Gastrocnemius medialis (tissue), 4 donors: ENCODE measurements at regions not wholly inside any gene's neighbourhood (a gene's known extent, or its start where the extent isn't known, plus 50 kb on each side); places are given as distances from the start of the nearest gene placed in this dataset.

Experiments used
- CTCF ChIP-seq, 5 experiments: fragments of 450-650 bp in 3 of 5; fragments of 200-600 bp in 2 of 5; sonication (generic) in 2 of 5; IDR thresholded peaks in 4 of 5; conservative IDR thresholded peaks in 1 of 5; 1 replicate in 4 of 5; 2 replicates in 1 of 5; pipeline ENCODE4 v1.5.1; 2016 to 2019; ENCODE audit warnings: antibody characterized with exemption in 5 of 5, mild to moderate bottlenecking in 3 of 5, moderate library complexity in 3 of 5
- POLR2A ChIP-seq, 2 donors: fragments of 450-650 bp; IDR thresholded peaks; one replicate each; pipeline ENCODE4 v1.6.1; 2017; ENCODE audit warnings: antibody characterized with exemption in 2 of 2, mild to moderate bottlenecking in 2 of 2, moderate library complexity in 2 of 2

GRCh38 chr6:92930171-92930570 is 489.2 kb downstream of the EPHA7 start:
- TF ChIP-seq CTCF (IDR thresholded peaks at IDR 0.05 in 4 of 5, conservative IDR thresholded peaks at IDR 0.05 in 1 of 5) (no peak), POLR2A (IDR thresholded peaks at IDR 0.05) (no peak)
